SU-DHL-6 (cell line): ENCODE measurements at regions not wholly inside any gene's neighbourhood (a gene's known extent, or its start where the extent isn't known, plus 50 kb on each side); places are given as distances from the start of the nearest gene placed in this dataset.

ENCODE experiments used
- H2AFZ ChIP-seq: fragments of 200-600 bp; sonication (generic); 2 replicates; pipeline ENCODE4 v1.6.1; 2014; ENCODE audit warnings: low read depth, mild to moderate bottlenecking, moderate library complexity, mixed read lengths, antibody characterized with exemption, low read length; ENCODE audit not compliant: severe bottlenecking
- H3F3A ChIP-seq: fragments of 200-600 bp; shearing (Covaris generic); 2 replicates; pipeline ENCODE4 v1.6.0; 2016; ENCODE audit warnings: antibody characterized with exemption, mild to moderate bottlenecking; ENCODE audit not compliant: insufficient read depth
- H3K27ac ChIP-seq: fragments of 200-600 bp; sonication (generic); 2 replicates; pipeline ENCODE4 v1.5.1; 2016; ENCODE audit warnings: low read depth, mild to moderate bottlenecking, low read length, moderate library complexity, mixed read lengths
- H3K27me3 ChIP-seq: fragments of 200-600 bp; sonication (generic), shearing (Covaris generic); 2 replicates; pipeline ENCODE4 v1.6.0; 2014; ENCODE audit warnings: mild to moderate bottlenecking, low read length
- H3K36me3 ChIP-seq: fragments of 200-600 bp; sonication (generic); 2 replicates; pipeline ENCODE4 v1.6.1; 2014; ENCODE audit warnings: mild to moderate bottlenecking, low read length, mixed read lengths
- H3K4me2 ChIP-seq: fragments of 300-600, 200-600 bp; shearing (Covaris generic), sonication (generic); 2 replicates; pipeline ENCODE4 v1.6.0; 2014; ENCODE audit warnings: low read length, low read depth, mild to moderate bottlenecking; ENCODE audit not compliant: poor library complexity, severe bottlenecking
- H3K4me3 ChIP-seq: fragments of 200-600 bp; sonication (generic); 2 replicates; pipeline ENCODE4 v1.5.1; 2014; ENCODE audit warnings: antibody characterized with exemption, low read length, mild to moderate bottlenecking, mixed read lengths; ENCODE audit not compliant: insufficient read depth, poor library complexity, severe bottlenecking
- H3K79me2 ChIP-seq: fragments of 200-600 bp; sonication (generic); 2 replicates; pipeline ENCODE4 v1.6.1; 2014; ENCODE audit warnings: mild to moderate bottlenecking, low read length, moderate library complexity; ENCODE audit not compliant: insufficient read depth
- H3K9ac ChIP-seq: fragments of 200-600 bp; sonication (generic); 2 replicates; pipeline ENCODE4 v1.7.0; 2014; ENCODE audit warnings: mild to moderate bottlenecking, low read length
- H3K9me2 ChIP-seq: fragments of 200-600 bp; sonication (generic); replicated peaks from 2 replicates; pipeline ENCODE4 v1.6.1; 2014; ENCODE audit warnings: low read length; ENCODE audit not compliant: insufficient read depth
- H3K9me3 ChIP-seq: fragments of 200-600 bp; sonication (generic); 2 replicates; pipeline ENCODE4 v1.6.1; 2014; ENCODE audit warnings: low read length, mixed read lengths; ENCODE audit not compliant: insufficient read depth
- H4K20me1 ChIP-seq: fragments of 200-600 bp; sonication (generic); 2 replicates; pipeline ENCODE4 v1.6.1; 2014; ENCODE audit warnings: low read depth, mild to moderate bottlenecking, antibody characterized with exemption, low read length, moderate library complexity, mixed read lengths
- CTCF ChIP-seq: fragments of 200-600 bp; sonication (generic); IDR thresholded peaks from one replicate; pipeline ENCODE4 v1.5.1; 2017; ENCODE audit warnings: antibody characterized with exemption, mild to moderate bottlenecking, low read length, moderate library complexity; ENCODE audit not compliant: insufficient read depth, poor library complexity, severe bottlenecking
- EZH2phosphoT487 ChIP-seq: fragments of 200-600 bp; sonication (generic), shearing (Covaris generic); conservative IDR thresholded peaks from 2 replicates; pipeline ENCODE4 v1.6.1; 2018; ENCODE audit warnings: mild to moderate bottlenecking, antibody characterized with exemption, low read length, moderate library complexity, mixed read lengths

- no peak overlapping the region for H3K4me3 ChIP-seq
- H3K27me3 ChIP-seq, result no peaks in the 10 kb centered on the region
- no peaks in the 10 kb centered on the region for H3K9me3 ChIP-seq
- H3K9ac ChIP-seq, result no peak overlapping the region
- no peak overlapping the region for H3K4me2 ChIP-seq
- H3K36me3 ChIP-seq, result no peaks in the 10 kb centered on the region
- TF ChIP-seq EZH2phosphoT487, result no peak
- TF ChIP-seq CTCF, result no peak
- H3K27ac ChIP-seq, result no peak overlapping the region
- no peaks in the 10 kb centered on the region for H3K79me2 ChIP-seq
- H2AFZ ChIP-seq, result no peak overlapping the region
- no peaks in the 10 kb centered on the region for H3K9me2 ChIP-seq
- no peaks in the 10 kb centered on the region for H4K20me1 ChIP-seq
- no peaks in the 10 kb centered on the region for H3F3A ChIP-seq
Measured at GRCh38 chr2:41353060-41353459, 694.8 kb upstream of the PKDCC start.

- Histone ChIP-seq H3K36me3 (no peaks in the 10 kb centered on the region), H3K4me2 (no peak overlapping the region), H4K20me1 (no peaks in the 10 kb centered on the region), H3K79me2 (no peaks in the 10 kb centered on the region), H3K4me3 (no peak overlapping the region), H2AFZ (no peak overlapping the region), H3K27ac (no peak overlapping the region), H3K27me3 (no peaks in the 10 kb centered on the region), H3K9ac (no peak overlapping the region), H3K9me2 (no peaks in the 10 kb centered on the region), H3F3A (no peaks in the 10 kb centered on the region), H3K9me3 (no peaks in the 10 kb centered on the region)
- no peak for TF ChIP-seq CTCF
- no peak for TF ChIP-seq EZH2phosphoT487
Measured at GRCh38 chr2:41355794-41356193, 692.0 kb upstream of the PKDCC start.

GRCh38 chr2:41364842-41365241 lies 683.0 kb upstream of the PKDCC start:
- Histone ChIP-seq H3K36me3 (no peaks in the 10 kb centered on the region), H3K27me3 (no peaks in the 10 kb centered on the region), H4K20me1 (no peaks in the 10 kb centered on the region), H2AFZ (no peak overlapping the region), H3K79me2 (no peaks in the 10 kb centered on the region), H3K9me3 (peaks cover 7% of the 10 kb centered on the region; the same call in 1 of the 2 replicates), H3K4me3 (no peak overlapping the region), H3K9me2 (no peaks in the 10 kb centered on the region), H3K9ac (no peak overlapping the region), H3K27ac (no peak overlapping the region), H3K4me2 (no peak overlapping the region), H3F3A (no peaks in the 10 kb centered on the region)
- TF ChIP-seq CTCF (no peak), EZH2phosphoT487 (no peak)

- Histone ChIP-seq H3K79me2 (no peaks in the 10 kb centered on the region), H3K9me2 (no peaks in the 10 kb centered on the region), H3F3A (no peaks in the 10 kb centered on the region), H3K9ac (no peak overlapping the region), H3K9me3 (no peaks in the 10 kb centered on the region), H3K4me3 (no peak overlapping the region), H4K20me1 (no peaks in the 10 kb centered on the region), H3K27ac (no peak overlapping the region), H3K4me2 (no peak overlapping the region), H3K36me3 (no peaks in the 10 kb centered on the region), H2AFZ (no peak overlapping the region), H3K27me3 (no peaks in the 10 kb centered on the region)
- TF ChIP-seq EZH2phosphoT487 (no peak), CTCF (no peak)
Measured at GRCh38 chr2:41375901-41376300, 671.9 kb upstream of the PKDCC start.
